Neuronal stem cell (in vitro differentiated cells): ENCODE measurements at regions not wholly inside any gene's neighbourhood (a gene's known extent, or its start where the extent isn't known, plus 50 kb on each side); places are given as distances from the start of the nearest gene placed in this dataset.
"Not testable (repeated sequence)": the region's sequence is repeated elsewhere in the genome, so short reads cannot be mapped to it uniquely, and the experiment has no call there.

Experiments
- DNase-seq: peaks from one replicate; pipeline ENCODE4 v3.0.0-alpha.2; 2013; ENCODE audit warnings: low spot score
- H2AFZ ChIP-seq: one replicate; pipeline ENCODE4 v1.6.1; 2013; ENCODE audit warnings: mild to moderate bottlenecking, low read length, inconsistent platforms
- H2AK5ac ChIP-seq: 2 replicates; pipeline ENCODE4 v1.6.1; 2013; ENCODE audit warnings: low read depth, mild to moderate bottlenecking, inconsistent platforms, low read length, moderate library complexity, mixed read lengths
- H2BK120ac ChIP-seq: 2 replicates; pipeline ENCODE4 v1.6.1; 2013; ENCODE audit warnings: low read depth, mild to moderate bottlenecking, inconsistent platforms, low read length, moderate library complexity, mixed read lengths
- H2BK12ac ChIP-seq: one replicate; pipeline ENCODE4 v1.6.1; 2013; ENCODE audit warnings: low read length, inconsistent platforms
- H2BK15ac ChIP-seq: 2 replicates; pipeline ENCODE4 v1.6.1; 2013; ENCODE audit warnings: mild to moderate bottlenecking, low read length, inconsistent platforms, mixed read lengths
- H2BK5ac ChIP-seq: one replicate; pipeline ENCODE4 v1.6.1; 2013; ENCODE audit warnings: inconsistent platforms, mild to moderate bottlenecking, low read length, moderate library complexity
- H3K14ac ChIP-seq: one replicate; pipeline ENCODE4 v1.6.1; 2013; ENCODE audit warnings: low read length, inconsistent platforms
- H3K18ac ChIP-seq: 2 replicates; pipeline ENCODE4 v1.6.1; 2013; ENCODE audit warnings: low read length, inconsistent platforms
- H3K23ac ChIP-seq: 2 replicates; pipeline ENCODE4 v1.6.1; 2013; ENCODE audit warnings: low read depth, mild to moderate bottlenecking, mixed read lengths, low read length, inconsistent platforms; ENCODE audit not compliant: poor library complexity
- H3K27ac ChIP-seq: replicated peaks from 3 replicates; pipeline ENCODE4 v1.5.1; 2013; ENCODE audit warnings: low read length, inconsistent platforms
- H3K27me3 ChIP-seq, 3 experiments: 2 replicates each; pipeline ENCODE4 v1.6.1; 2013; ENCODE audit warnings: low read length in 3 of 3, mild to moderate bottlenecking in 2 of 3, inconsistent platforms in 1 of 3, low read depth in 1 of 3, mixed read lengths in 1 of 3, moderate library complexity in 1 of 3; ENCODE audit not compliant: control insufficient read depth in 3 of 3, insufficient read depth in 3 of 3
- H3K36me3 ChIP-seq, 2 donors: replicated peaks in 1 of 2; 2 replicates each; pipeline ENCODE4 v1.6.1; 2013; ENCODE audit warnings: low read length in 2 of 2; ENCODE audit not compliant: control insufficient read depth in 2 of 2, insufficient read depth in 2 of 2
- H3K4ac ChIP-seq: 2 replicates; pipeline ENCODE4 v1.6.1; 2013; ENCODE audit warnings: inconsistent platforms, mild to moderate bottlenecking, low read length, moderate library complexity
- H3K4me1 ChIP-seq, 2 donors: 1 replicate in 1 of 2; 2 replicates in 1 of 2; pipeline ENCODE4 v1.6.1; 2013; ENCODE audit warnings: low read length in 2 of 2, low read depth in 1 of 2; ENCODE audit not compliant: control insufficient read depth in 2 of 2, insufficient read depth in 1 of 2
- H3K4me2 ChIP-seq: one replicate; pipeline ENCODE4 v1.6.1; 2013; ENCODE audit warnings: mild to moderate bottlenecking, low read length, inconsistent platforms; ENCODE audit not compliant: insufficient read depth, poor library complexity, severe bottlenecking
- H3K4me3 ChIP-seq, 2 donors: 2 replicates each; pipeline ENCODE4 v1.5.1; 2013; ENCODE audit warnings: low read length in 2 of 2, mild to moderate bottlenecking in 2 of 2, inconsistent platforms in 1 of 2, moderate library complexity in 1 of 2
- H3K79me1 ChIP-seq: one replicate; pipeline ENCODE4 v1.6.1; 2013; ENCODE audit warnings: low read depth, mild to moderate bottlenecking, inconsistent platforms, low read length, moderate library complexity
- H3K9ac ChIP-seq: one replicate; pipeline ENCODE4 v1.6.1; 2013; ENCODE audit warnings: mild to moderate bottlenecking, low read depth, low read length, inconsistent platforms; ENCODE audit not compliant: poor library complexity
- H3K9me3 ChIP-seq, 2 donors: replicated peaks in 1 of 2; 2 replicates each; pipeline versions ENCODE3 to v1.6.1; 2013; ENCODE audit warnings: low read length in 2 of 2, mild to moderate bottlenecking in 2 of 2, inconsistent platforms in 1 of 2, low read depth in 1 of 2, mixed read lengths in 1 of 2, moderate library complexity in 1 of 2; ENCODE audit not compliant: control insufficient read depth in 2 of 2, insufficient read depth in 1 of 2
- H4K8ac ChIP-seq: one replicate; pipeline ENCODE4 v1.6.1; 2013; ENCODE audit warnings: low read depth, mild to moderate bottlenecking, inconsistent platforms, low read length, moderate library complexity
- H4K91ac ChIP-seq: one replicate; pipeline ENCODE4 v1.6.1; 2013; ENCODE audit warnings: low read length, low read depth, mild to moderate bottlenecking, inconsistent platforms; ENCODE audit not compliant: poor library complexity
- WGBS, 2 donors: extraction: QIAGEN DNeasy Blood & Tissue Kit; methylation state at CpG; one replicate each; pipeline ENCODE4 v1.1.7; 2013; ENCODE audit warnings: missing lambda C conversion rate in 2 of 2, mixed read lengths in 1 of 2; ENCODE audit not compliant: insufficient read length in 2 of 2, insufficient replicate concordance in 1 of 2; ENCODE audit errors: extremely low coverage in 2 of 2; 5-methylcytosine and 5-hydroxymethylcytosine counted together

DNA sequence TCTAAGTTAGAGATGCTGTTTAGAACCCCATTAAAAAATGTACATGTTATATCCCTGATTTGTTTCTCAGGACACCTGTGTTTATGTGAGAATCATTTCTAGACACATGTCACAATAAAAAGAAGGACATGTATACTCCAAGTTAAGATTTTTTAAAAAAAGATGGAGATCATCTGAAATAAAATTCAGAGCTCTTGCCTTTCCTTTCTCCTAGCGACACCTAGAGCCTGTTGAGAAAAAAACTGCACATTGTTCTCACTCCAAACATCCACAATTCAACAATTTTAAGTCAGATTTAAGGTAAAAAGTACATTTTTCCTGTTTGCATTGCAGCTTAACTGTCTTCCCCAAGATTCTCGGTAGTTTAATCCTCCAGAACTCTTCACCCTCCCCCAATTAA lies 171.8 kb downstream of the ATP6V0E2 start:
- H2BK5ac ChIP-seq, H3K14ac ChIP-seq, H3K79me1 ChIP-seq, H4K8ac ChIP-seq, H3K9ac ChIP-seq, H3K4ac ChIP-seq, H2BK120ac ChIP-seq, H3K36me3 ChIP-seq, H3K4me3 ChIP-seq, H2BK12ac ChIP-seq, H3K4me2 ChIP-seq, H2BK15ac ChIP-seq, H2AK5ac ChIP-seq, H4K91ac ChIP-seq, H3K9me3 ChIP-seq, H3K27ac ChIP-seq, H3K23ac ChIP-seq, DNase-seq, H3K18ac ChIP-seq, H3K4me1 ChIP-seq, H2AFZ ChIP-seq: not testable (repeated sequence)
- peaks cover 0 to 16% (median 4%) of the 10 kb centered on the region in 3 experiments for H3K27me3 ChIP-seq
- no CpG with 5 or more reads among the region's 2 CpGs for WGBS, 2 donors

DNA sequence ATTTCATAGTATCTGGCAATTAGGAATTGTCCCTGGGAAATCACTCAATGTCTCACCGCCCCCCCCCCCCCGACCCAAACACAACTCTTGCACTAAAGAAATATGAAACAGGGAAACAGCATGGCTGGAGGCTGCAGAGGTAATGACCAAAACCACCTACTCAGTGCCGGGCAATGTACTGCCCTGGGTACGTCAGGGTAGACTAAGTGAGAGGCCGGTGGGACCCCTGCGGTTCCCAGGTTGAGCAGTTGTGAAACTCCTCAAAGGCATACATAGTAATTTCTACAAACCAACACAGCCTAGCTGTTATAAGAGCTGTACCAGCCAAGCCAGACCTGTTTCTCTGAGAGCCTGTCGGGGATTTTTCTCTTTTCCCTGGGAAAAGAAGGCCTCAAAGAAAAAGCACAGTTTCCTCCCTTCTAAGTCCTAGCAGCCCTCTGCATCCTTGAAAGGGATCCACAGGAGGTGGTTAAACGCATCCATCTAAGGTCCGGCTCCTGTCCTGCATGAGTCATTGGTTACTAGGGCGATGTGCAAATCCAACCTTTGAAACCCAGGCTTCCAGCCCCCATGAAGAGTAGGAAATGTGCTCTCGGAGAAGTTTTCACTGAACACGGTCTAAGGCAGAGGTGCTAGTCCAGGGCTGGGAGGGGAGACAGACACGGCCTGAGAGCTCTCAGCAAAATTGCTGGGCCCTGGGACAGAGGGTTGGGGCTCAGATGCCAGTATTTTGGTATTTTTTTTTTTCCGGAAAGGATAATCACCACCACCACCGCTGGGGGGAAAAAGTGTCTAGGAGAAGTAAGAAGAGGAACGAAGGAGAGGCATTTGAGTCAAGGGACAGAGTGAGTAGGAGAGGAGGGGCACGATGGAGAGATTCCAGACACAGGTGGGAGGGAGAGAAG lies 172.8 kb downstream of the ATP6V0E2 start:
- not testable (repeated sequence) for H2BK120ac ChIP-seq, H2AFZ ChIP-seq, H2AK5ac ChIP-seq, H3K4me3 ChIP-seq, H3K36me3 ChIP-seq, H3K9ac ChIP-seq, H3K4me1 ChIP-seq, H3K4me2 ChIP-seq, H3K9me3 ChIP-seq, H2BK5ac ChIP-seq, H3K14ac ChIP-seq, H3K23ac ChIP-seq, H3K18ac ChIP-seq, H3K4ac ChIP-seq, H3K27ac ChIP-seq, H3K79me1 ChIP-seq, H2BK15ac ChIP-seq, H4K91ac ChIP-seq, DNase-seq, H2BK12ac ChIP-seq, H4K8ac ChIP-seq
- WGBS, 2 donors = no CpG with 5 or more reads among the region's 17 CpGs
- H3K27me3 ChIP-seq = peaks cover 0 to 16% (median 4%) of the 10 kb centered on the region in 3 experiments

DNA sequence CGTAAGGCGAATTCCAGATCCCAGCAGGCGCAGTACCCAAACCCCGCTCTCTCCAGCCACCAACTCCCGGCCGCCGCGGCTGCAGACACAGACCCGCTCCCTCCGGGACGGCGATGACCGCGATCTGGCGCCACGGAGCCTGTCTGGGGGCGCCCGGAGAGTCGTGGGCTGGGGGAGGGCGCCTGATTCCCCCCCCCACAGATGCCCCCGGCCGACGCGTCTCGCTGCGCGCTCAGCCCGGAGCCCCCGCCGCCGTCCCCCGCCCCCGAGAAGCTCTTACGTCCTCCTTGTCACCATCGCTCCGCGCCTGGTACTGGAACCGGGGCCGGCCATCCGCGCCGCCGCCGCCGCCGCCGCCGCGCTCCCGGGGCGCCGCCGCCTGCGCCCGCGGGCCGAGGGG lies 173.6 kb downstream of the ATP6V0E2 start:
- Histone ChIP-seq H3K4me3 (peak overlapping the region in 1 of 2 donors; percentile 77), H3K27me3 (peaks cover 0 to 16% (median 4%) of the 10 kb centered on the region in 3 experiments), H3K4me2 (peak overlapping the region; percentile 83), H2AFZ (peak overlapping the region; percentile 66)
- WGBS, 2 donors = no CpG with 5 or more reads among the region's 57 CpGs
- not testable (repeated sequence) for H3K36me3 ChIP-seq, H2BK120ac ChIP-seq, H3K9me3 ChIP-seq, H3K14ac ChIP-seq, DNase-seq, H3K9ac ChIP-seq, H4K91ac ChIP-seq, H3K4me1 ChIP-seq, H3K18ac ChIP-seq, H3K4ac ChIP-seq, H3K79me1 ChIP-seq, H2AK5ac ChIP-seq, H2BK5ac ChIP-seq, H2BK12ac ChIP-seq, H4K8ac ChIP-seq, H3K27ac ChIP-seq, H2BK15ac ChIP-seq, H3K23ac ChIP-seq

DNA sequence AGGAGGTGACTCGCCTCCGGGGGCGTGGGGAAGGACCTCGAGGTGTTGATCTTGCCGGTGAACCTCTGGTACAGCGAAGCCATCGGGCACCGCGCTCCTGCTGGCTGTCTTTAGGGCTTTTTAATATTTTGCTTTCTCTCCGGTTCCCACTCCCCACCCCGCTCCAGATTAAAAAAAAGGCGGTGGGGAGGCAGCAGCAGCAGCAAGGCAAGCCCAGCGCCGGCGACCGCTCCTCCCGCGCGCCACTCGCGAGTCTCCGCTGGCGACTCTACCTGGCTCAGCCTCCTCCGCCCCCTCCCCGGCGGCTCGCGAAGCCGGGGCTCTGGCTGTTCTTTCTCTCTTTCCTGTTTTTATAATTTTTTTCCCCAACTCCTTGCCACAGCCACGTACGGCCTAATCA lies 174.0 kb downstream of the ATP6V0E2 start:
- H3K18ac ChIP-seq, H3K36me3 ChIP-seq, H3K4ac ChIP-seq, H3K14ac ChIP-seq, H2BK12ac ChIP-seq, H3K4me1 ChIP-seq, H2AK5ac ChIP-seq, H3K9me3 ChIP-seq, H3K79me1 ChIP-seq, H2BK15ac ChIP-seq, H3K27ac ChIP-seq, H4K8ac ChIP-seq, H2BK5ac ChIP-seq, H2BK120ac ChIP-seq, H3K9ac ChIP-seq, H4K91ac ChIP-seq, DNase-seq, H3K23ac ChIP-seq: not testable (repeated sequence)
- WGBS, 2 donors = no CpG with 5 or more reads among the region's 31 CpGs
- peak overlapping the region; percentile 83 for H3K4me2 ChIP-seq
- H3K4me3 ChIP-seq = peak overlapping the region in 1 of 2 donors; percentile 77
- peak overlapping the region; percentile 66 for H2AFZ ChIP-seq
- H3K27me3 ChIP-seq = peaks cover 0 to 16% (median 4%) of the 10 kb centered on the region in 3 experiments
